Dedifferentiated amniotic fluid mesenchymal stem cell (primary cell): ENCODE measurements at regions not wholly inside any gene's neighbourhood (a gene's known extent, or its start where the extent isn't known, plus 50 kb on each side); places are given as distances from the start of the nearest gene placed in this dataset.

Experiments
- DNase-seq: peaks from one replicate; pipeline ENCODE4 v3.0.0-alpha.2; 2016; ENCODE audit errors: extremely low spot score

DNA sequence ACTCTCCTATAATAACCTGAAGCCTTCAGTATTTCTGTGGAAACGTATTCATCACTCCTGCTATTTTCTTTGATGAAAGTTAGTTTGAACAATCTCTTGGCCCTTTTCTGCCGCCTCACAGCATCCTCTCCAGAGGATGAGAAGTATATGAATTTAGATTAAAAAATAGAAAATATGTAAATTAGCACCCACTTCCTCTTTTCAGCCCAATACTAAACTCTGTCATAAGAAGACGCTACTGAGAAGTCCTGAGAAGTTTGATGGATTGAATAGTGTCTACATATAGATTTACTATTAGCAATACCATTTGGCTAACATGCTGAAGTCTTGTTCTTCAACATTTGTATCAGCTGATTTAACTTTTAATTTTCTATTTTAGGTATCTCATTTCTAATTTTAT is 526.4 kb upstream of the SPHKAP start:
- no peak for DNase-seq

DNA sequence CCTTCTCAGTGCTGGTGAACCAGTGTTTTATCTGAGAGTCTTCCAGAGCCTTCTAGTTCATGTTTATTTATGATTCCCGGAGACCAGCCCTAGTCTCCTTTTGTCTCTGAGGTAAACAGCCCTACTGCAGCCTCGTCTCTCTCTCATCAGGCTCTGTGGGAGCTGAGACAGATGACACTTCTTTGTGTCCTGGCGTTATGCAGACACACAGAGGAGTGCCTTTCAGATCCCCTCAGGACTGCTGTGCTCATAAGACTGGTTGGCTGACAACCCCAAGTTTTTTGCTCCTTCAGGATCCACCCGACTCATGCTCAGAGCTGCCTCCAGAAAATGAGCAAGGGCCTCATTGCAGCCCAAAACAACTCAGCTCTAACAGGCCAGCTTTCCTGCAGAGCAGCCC is 523.8 kb upstream of the SPHKAP start:
- DNase-seq: no peak

DNA sequence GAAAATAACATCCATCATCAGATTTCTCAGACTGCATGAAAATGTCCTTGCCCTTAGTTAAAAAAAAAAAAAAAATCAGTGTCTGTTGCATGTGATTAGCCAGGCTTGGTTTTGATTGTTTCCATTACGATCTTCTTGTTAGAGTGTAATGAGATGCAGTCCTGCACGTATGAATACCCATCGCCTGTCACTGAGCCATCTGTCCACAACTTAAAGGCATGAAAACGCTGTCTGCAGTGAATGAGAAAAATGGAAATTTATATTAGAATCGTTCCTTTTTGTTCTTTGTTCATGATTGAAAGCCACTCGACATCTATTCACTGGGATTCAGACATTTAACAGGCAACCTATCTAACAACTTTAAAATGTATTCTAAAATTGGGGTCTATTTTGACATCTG is 521.7 kb upstream of the SPHKAP start:
- DNase-seq: no peak

DNA sequence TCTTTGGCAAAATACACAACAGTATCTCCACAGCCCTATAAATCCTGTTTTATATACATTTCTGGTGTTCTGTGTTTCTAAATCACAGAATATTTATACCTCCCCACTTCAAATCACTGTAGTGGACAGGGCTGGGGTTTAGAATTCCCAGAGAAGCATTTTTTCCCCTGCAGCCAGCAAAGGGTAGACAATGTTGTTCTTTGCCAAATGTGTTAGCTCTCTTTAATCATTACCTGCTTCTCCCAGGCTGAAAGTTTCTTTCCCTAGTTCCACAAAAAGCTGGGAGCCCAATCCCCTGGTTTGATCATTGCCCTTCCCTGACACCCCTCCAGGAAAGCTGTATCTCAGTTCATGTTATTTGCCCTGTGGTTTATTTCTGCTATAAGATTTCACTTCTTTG is 520.0 kb upstream of the SPHKAP start:
- no peak for DNase-seq

DNA sequence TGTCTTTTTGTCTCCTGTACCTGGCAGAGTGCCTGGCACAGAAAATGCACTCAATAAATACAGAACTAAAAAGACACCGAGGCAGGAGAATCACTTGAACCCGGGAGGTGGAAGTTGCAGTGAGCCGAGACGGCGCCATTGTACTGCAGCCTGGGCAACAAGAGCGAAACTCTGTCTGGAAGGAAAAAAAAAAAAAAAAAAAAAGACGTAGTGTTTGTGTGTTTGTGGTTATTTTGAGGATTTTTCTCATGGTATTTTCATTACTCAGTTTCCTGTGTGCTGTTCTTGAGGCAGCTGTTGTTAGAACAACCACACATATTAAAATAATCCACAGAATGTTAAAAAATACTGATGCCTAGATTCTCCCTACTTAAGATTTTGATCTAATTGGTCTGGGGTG is 519.2 kb upstream of the SPHKAP start:
- no peak for DNase-seq

DNA sequence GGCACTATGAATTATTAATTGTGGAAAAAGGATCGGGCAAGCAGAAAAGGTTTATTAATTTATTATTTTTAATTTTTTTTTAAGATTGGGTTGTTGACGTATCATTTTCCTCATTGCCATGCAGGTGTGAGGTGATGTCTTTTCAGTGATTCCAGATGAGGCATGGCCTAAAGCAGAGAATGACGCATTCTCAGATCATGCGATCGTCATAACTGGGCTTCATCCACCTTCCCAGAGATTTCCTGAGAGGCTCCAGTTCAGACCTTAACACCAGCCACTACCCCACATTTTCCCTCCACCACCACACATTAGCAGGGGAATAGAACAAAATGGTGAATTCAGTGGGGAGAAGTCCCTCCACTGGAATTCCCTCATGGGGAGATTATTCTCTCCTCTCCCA is 518.4 kb upstream of the SPHKAP start:
- DNase-seq: no peak

DNA sequence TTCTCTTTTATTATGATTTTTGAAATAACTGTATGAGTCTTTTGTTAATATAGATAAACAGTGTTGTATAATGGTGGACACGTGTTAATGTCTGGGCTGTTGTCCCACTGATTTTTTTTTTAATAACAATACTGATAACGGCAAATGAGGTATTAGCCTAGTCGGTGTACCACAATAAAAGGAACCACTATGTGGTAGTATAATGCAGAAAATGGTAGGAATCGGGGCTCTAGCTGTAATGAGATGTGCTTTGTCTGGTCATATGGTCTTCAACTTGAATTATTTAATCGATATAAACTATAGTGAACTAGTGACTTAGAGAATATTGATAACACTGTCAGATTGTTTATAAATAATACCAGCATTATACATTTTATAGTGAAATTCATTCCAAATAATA is 517.9 kb upstream of the SPHKAP start:
- no peak for DNase-seq

DNA sequence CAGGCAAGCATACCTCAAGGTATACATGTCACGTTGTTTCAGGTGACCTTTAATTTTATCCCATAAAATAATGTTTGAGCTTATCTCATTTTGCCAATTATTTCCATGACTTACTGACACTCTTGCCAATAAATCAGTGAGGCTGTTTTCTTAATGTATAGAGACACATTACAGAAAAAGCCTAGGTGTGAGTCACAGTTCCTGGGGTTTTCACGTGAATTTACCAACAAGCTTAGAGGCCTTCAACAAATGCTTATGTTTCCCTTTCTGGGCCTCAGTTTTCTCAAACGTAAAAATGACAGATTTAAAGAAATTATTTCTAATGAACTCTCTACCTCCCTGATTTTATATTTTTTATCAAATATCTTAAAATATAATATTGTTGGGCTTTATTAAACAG is 517.5 kb upstream of the SPHKAP start:
- DNase-seq: no peak

DNA sequence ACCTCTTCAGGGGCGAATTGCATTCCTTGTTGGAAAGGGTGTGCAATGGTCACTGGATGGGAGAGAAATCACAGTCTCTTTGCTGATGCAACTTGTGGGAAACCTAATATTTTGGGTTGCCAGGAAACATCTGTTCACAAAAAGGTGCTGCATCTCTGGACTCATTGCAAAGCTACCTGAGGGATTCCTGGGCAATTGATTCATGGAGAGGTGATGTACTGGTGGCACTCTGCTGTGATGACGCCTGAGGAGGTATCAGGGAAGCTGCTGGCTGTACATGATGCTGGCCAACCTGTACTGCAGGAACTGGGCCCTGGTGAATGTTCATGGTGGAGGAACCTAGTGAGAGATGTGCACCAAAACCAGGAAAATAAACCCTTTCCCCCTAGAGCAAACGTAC is 516.0 kb upstream of the SPHKAP start:
- no peak for DNase-seq

DNA sequence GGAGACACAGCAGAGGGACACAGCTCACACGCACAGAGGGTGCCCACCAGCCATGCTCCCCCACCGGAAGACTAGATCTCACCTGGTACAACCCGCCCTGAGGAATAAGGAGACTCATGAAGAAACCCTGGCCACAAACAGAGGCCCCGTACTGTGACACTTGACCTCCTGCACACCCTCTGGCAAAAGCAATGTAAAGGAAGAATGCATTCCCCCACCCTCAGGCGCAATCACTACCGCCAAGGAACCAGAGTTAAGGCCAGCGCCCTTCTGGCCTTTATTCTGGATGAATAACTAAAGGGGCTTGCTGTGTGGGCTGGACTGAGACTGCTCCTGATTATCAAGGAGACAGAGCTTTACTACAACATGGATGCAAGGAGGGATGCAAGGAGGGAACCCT is 509.2 kb upstream of the SPHKAP start:
- DNase-seq: no peak

DNA sequence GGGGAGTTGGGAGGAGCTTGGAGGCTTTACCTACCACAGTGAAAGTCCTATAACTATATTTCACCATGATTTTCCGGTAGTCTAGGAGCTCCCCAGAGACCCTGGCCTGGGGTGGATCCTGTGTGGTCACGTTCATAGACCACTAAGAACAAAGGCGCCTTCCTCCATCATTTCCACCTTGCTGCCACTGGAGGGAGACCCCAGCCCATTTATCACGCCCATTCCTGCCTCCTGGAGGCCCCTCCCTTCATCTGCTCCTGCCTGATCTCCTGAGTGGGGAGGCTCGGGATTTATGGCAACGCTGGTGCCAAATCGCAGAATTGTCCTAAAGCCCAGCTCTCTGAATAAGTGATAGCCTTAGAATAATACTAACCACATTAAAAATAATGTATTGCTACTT is 507.6 kb upstream of the SPHKAP start:
- DNase-seq: no peak

DNA sequence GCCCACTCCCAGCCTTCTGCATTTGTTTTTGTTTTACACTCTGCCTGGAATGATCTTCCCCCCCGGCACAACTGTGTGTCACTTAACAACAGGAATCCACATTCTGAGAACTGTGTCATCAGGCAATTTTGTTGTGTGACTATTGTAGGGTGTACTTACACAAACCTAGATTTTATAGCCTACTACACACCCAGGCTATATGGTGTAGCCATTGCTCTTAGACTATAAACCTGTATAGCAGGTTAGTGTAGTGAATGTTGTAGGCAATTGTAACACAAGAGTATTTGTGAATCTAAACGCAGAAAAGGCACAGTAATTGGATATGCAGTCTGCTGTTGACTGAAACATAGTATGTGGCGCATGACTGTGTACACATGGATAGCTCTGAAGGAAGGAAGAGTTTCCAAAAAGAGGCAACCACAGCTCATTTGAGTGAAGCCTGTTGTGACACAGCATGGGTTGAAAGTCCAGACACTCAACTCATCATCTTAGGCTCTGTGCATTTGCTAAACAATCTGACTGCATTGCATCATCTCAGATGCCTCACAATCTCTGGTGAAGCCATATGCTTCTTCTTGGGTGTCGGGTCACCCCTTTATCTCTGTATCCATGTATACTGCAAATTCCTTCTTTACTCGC is 506.6 kb upstream of the SPHKAP start:
- no peak for DNase-seq

DNA sequence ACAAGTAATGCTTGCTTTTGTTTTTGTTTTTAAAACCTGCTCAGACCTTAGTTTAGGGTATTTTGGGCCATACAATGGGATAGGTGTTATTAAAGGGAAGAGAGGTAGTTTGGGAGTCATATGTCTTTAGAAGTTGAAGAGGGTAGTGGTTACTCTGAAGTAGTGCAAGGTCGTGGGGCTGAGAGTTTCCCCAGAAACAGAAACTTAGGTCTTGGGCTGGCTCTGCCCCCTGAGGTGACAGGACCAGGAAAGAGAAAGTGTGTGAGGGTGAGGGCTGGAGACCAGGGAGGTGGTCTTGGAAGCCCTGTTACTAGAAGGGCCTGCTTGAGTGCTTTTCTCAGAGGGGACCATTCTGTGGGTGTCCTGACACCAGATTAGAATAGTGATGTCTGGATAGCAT is 500.5 kb upstream of the SPHKAP start:
- no peak for DNase-seq

DNA sequence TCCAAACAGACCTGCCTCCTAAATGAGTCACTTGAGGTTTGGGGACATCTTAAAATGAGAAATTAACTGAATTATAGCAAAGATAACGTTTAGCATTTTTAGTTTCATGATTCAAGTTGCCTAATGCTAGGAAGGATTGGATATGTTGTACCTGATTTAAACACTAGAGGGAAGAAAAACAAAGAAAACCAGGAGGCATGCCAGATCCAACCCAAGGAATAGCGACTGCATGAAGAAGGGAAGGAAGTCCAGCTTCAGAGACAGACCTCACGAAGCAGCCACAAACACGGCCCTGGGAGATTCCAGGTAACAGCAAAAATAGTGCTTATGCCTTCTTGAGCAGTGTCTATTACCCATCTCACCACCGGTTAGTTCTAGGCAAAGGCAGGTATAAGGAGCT is 499.9 kb upstream of the SPHKAP start:
- DNase-seq: peak; percentile 59

DNA sequence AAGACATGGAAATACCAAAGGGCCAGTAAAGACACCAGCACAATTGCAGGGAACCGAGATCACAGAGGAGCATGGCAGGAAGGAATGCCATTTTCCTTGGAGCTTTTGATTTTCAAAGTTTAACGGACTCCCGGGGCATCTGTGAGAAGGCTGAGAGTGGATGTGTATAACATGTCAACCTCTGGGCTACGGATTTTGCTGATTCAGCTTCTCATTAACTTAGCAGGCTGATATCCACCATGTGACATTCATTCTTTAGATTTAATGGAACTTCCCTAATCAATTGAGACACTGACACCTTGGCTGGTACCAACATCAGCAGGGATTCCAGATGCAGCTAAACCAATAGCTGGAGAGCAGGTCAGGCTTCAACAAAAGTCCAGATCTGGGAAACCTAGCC is 496.6 kb upstream of the SPHKAP start:
- DNase-seq: no peak

DNA sequence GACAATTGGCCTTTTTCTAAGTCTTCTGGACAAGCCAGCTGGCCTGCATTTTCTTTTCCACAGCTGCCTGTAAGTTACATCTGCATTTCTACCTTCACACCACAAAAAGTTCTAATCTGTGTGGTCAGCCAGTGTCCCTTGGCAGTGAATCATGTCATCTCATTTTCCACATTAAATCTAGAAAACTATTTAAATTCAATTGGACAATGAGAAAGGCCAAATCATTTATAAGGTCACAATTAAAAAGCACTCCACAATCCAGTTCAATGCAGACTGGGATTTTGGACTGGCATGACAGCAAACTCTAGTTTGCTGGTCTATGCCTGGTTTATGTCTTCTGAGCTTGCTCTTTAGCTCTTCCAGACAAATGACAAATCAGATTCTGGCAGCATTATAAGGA is 494.2 kb upstream of the SPHKAP start:
- peak; percentile 38 for DNase-seq

DNA sequence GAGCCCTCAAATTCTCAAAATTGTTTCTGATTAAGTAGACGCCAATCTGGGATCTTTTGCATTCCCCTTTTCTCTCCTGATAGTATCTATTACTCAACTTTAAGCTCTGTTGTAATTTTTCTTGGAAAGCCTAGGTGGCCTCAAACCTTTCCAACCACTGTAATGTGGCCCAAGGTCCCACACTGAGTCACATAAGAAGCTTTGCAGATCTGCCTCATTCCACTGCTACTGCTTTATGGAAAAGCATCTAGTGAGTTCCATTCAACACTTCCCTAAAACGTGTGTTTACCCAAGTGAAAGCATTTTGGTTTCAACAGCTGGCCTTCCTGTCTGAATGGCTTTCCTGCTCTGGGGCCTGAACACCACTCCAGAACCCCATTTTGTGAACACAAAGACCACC is 493.6 kb upstream of the SPHKAP start:
- DNase-seq: peak; percentile 55

DNA sequence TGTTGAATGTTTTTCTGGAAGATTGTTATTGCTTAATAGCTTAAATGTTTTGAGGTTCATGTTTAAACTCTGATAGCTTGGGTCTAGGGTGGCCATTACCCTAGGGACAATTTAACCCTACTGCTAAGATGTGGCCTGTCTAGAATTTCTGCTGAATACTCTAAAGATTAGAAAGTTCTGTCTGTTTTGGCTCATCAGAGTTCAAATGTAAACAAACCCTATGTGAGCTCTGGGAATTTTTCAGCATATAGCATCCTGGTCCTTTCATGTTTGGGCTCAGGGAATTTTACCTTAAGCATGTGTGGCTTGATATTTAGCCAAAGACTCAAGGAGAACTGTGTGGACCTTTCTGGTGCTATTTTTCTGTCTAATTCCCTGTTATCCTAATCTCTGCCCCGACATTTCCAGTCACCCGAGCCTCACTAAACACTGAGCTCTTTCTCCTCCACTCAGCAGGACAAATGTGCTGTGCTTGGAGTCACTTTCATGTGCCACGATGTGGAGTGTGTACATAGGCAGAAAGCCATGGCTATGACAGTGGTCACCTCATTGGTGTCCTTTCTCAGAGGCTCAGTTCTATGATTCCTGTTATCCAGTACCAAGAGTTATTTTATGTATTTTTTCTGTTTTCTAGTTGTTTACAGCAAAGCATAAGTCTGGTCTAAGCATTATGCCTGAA is 492.5 kb upstream of the SPHKAP start:
- no peak for DNase-seq

DNA sequence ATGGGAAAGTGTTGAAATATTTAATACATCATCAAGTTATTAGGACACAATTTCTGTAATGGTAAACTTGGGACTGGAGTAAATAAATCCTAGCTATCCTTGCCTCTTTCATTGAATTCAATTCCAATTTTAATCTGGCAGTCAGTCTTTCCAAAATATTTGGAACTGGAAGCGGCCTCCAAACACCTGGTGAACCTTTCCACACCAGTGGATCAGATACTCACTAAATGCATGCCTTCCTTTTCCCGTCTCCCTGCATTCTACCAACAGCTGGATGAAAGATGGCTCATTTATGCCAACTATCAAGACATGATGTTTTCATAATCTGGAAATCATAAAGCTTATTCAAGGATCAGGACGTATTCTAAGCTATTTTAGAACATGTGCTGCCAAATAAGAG is 488.2 kb upstream of the SPHKAP start:
- DNase-seq: no peak

DNA sequence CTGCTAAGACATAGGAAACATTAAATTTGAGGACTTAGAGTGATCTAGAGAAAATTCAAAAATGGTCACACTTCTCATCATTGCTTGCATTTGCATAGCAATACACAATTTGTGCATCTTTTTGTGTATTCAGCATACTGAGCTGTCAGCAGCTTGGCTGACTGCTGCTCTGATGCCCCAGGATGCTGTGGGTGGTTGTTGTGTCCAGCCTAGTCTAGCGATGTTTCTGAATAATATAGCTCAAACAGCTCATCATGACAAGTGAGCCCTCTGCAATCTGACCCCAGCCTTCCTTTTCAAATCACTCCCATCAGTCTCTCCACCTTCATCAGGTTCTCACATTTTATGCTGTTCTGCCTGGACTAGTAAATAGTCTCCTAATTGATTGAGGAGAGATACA is 483.7 kb upstream of the SPHKAP start:
- DNase-seq: no peak

DNA sequence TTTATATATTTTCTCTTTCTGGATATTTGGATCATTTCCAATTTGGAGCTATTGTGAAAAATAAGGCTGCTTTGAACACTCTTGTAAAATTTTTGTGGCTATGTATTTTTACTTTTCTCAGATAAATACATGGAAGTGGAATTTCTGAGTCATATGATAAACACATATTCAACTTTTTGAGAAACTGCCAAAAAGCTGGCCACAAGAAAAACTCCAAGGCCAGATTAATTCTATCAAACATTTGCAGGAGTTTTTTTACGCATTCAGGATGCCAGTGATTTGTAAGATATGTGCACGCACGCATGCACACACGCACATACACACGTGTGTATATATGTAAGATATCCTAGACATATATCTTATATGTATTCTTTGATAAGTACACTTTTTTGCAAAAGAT is 477.5 kb upstream of the SPHKAP start:
- peak; percentile 74 for DNase-seq

DNA sequence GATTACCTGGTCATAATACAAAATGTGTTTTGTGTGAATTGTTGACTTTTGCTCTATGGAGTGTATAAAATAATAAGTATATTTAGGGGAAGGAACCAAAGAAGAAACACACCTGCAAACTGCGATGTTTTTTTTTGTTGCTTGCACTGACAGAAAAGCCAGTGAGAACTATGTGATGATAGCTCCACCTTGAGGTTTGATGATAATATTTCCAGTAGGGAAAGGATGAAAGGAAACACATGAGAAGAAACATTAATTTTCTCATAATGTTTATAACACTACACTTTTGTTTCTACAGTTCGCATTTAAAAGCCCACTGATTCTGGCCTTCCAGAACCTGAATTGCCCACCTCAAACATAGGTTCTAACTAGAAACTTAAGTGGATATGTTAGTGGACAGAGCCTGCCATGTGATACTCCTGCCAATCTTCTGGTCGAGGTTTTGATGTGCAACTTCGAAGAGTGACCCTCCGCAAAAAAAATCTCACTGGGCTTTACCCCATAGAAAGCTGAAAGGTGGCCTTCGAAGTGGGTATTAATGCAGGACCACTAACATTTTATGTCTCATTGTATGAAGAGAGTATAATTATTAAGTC is 476.4 kb upstream of the SPHKAP start:
- peak; percentile 43 for DNase-seq

DNA sequence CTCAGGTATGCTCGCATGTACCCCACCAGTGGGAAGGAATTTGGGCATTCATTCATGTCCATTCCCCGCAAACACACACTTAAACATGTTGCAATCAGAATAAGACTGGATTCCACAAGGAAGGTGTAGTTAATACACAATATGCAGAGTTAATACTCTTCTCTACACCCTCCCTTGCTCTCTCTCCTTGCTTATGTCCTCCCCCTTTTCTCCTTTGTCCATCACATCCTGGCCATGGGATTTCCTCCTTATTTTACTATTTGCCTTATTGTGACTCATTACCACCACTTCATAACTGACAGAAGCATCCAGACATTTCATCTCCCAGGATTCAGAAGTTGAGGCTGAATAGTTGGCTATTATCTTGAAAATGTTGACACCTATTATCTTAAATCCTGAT is 473.8 kb upstream of the SPHKAP start:
- no peak for DNase-seq

DNA sequence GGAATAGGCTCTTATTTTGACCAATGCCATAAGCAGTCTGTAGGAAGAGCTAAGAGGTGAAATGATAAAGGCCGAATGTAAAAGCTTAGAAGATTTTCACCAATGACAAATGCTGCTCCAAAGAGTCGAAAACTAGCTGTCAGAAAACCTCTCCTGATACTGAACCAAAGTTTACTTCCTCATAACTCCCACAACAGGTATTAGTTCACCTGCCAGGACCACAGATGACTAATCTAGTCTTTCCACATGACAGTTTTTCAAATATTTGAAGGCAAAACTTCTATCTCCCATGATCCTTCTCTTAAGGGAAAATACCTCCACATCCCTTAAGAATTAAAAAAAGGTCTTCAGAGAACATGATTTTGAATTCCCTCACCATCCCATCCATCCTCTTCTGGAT is 473.2 kb upstream of the SPHKAP start:
- no peak for DNase-seq
